NCI-H69 (cell line): ENCODE measurements at regions not wholly inside any gene's neighbourhood (a gene's known extent, or its start where the extent isn't known, plus 50 kb on each side); places are given as distances from the start of the nearest gene placed in this dataset.
"Not testable (repeated sequence)": the region's sequence is repeated elsewhere in the genome, so short reads cannot be mapped to it uniquely, and the experiment has no call there.

ENCODE experiments used
- DNase-seq: peaks from one replicate; lab custom pipeline; 2025; lab: John Stamatoyannopoulos, UW

- DNase-seq: no peak
These were observed 361.3 kb downstream of the FOXL1 start for GRCh38 chr16:86939609-86940008.

GRCh38 chr16:86941731-86942130 is 363.4 kb downstream of the FOXL1 start:
- DNase-seq: no peak

GRCh38 chr16:86942151-86943051 is 364.1 kb downstream of the FOXL1 start:
- DNase-seq: no peak

GRCh38 chr16:86945166-86945900 is 367.0 kb downstream of the FOXL1 start:
- DNase-seq: no peak

- DNase-seq: no peak
These were observed 368.0 kb downstream of the FOXL1 start for GRCh38 chr16:86946396-86946795.

DNA sequence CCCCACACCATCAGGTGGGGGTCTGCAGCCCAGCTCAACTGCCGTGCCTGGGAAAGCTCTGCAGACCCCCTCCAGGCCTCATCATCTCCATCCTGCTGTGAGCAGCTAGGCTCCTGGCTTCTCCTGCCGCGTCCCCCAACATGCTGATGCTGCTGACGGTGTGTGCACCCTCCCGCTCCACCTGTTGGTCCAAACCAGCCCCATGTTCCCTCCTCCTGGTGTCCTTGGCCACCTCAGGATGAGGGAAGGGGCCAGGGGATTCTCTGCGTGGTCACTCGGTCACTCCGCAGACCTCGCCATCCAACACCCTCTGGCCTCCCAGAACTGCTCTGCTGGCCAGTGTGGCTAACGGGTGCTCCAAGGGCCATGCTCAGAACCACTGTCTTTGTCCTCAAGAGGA is 368.6 kb downstream of the FOXL1 start:
- DNase-seq: no peak

DNA sequence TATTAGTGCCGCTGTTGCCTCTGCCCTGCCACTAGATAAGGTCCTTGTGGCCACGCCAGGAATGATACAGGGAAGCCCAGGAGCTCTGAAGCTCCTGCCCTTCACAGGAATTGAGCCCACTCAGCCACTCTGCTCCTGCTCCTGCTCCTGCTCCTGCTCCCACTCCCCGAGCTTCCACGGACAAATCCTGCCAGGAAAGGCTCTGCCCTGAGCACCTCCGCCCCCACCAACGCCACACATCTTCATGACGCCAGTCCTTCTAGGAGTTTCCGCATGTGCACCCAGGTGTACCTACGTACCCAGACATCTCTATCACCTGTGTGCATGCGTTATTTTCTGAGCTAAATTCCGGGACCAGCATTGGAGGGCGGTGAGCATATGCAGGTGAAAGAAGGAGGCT is 369.1 kb downstream of the C16orf95 start:
- DNase-seq: no peak

- DNase-seq: no peak
These were observed 368.1 kb downstream of the C16orf95 start for GRCh38 chr16:86949116-86949515.

DNA sequence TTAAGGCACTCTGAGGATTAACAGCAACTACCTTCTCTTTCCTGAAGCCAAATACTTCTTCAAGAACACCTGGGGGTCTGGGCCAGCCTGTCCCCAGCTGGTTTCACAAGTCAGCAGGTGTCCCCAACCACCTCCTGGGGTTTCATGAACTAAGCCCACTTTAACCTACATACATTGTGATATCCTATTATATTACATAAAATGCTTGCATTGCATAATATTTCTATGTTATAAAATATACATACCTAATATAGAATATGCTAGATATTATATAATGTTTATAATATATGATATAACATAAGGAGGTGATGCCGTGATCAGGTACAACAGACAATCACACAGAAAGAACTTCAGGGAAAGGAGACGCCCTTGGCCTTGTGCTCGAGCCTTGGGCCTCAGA is 367.6 kb downstream of the C16orf95 start:
- no peak for DNase-seq

DNA sequence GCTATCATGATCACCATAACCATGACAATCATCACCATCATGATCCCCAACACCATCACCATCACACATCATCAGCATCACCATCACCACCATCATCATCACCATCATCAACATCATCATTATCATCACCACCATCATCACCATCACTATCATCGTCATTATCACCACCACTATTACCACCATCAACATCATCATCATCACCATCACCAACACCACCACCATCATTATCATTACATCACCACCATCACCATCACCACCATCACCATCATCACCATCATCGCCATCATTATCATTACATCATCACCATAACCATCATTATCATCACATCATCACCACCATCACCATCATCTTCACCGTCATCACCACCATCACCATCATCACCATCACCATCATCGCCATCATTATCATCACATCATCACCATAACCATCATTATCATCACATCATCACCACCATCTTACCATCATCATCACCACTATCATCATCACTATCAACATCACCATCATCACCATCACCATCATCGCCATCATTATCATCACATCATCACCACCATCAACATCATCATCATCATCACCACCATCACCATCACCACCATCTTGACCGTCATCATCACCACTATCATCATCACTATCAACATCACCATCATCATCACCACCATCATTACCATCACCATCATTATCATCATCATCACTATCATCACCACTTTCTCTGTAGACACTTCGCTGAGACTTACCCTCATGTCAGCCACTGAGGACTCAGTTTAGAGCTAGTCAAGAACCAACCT is 366.0 kb downstream of the C16orf95 start:
- DNase-seq: no peak

DNA sequence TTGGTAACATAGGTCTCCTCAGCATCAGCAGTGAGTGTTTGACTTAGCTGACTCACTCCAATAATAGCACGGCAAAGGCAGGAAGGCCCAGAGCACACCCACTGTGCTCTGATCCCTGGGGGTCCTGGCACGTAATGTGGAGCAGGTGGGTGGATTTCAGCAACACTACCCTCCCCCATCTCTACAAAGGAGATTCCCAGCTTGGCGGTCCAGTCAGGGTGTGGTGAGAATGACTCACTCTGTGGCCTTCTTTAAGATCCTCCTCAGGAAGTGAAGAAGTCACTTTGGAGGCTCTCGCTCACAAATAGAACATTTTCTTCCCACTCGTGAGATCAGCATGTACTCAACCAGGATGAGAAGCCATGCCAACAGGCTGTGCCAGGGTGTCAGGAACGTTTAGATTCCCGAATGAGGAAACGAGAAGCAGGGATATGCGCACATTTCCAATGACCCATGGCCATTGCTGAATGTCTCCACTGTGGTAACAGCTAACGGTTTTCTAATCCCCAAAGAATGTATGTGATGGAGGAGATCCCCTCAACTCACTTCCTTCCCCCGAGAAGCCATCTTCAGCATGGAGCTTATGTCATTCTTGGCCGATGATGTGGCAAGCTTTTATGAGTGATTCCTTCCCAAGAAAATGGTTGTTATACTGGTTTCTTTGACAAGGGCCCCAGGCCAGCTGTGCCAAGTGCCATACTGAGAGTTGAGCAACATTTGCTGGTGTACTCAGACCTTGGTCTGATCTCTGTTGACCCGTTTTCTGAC is 365.2 kb downstream of the C16orf95 start:
- DNase-seq: no peak

DNA sequence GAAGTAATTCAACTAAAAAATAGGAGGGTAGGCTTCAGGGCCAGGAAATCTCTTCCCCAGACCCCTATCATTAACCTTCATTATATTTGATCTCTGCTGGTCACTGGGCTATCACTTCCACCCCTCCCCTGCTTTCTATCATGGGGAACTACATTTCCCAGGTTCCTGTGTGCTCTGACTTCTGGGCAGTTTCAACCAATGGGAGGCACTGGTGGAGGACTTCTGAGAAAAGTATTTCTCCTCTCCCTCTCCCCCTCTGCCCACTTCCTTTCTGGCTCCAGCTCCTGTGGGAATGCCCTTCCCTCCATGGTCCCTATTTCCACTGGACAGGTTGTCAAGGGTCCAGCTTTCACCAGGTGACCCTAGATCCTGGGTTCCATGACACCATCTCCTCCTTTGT is 364.4 kb downstream of the C16orf95 start:
- DNase-seq: no peak

- DNase-seq: no peak
These were observed 363.4 kb downstream of the C16orf95 start for GRCh38 chr16:86953631-86954391.

- no peak for DNase-seq
These were observed 361.9 kb downstream of the C16orf95 start for GRCh38 chr16:86955136-86955855.

DNA sequence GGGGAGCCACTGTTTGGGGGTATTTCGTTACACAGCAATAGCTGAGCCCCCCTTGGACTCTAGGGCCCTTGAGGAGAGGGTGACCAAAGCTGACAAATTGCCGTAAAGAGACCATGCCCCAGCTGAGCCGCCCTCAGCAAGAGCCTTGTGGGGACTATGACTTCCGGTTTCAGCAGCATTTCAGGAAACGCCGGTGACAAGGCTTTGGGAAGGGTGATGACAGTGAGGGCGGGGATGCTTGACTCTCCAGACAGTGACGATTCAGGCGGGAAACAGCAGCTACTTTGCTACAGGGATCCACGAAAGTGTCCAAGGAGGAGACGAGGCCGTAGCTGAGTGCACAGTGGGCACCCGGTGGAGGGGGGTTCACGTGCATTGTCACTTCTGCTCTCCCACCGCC is 360.8 kb downstream of the C16orf95 start:
- DNase-seq: no peak

DNA sequence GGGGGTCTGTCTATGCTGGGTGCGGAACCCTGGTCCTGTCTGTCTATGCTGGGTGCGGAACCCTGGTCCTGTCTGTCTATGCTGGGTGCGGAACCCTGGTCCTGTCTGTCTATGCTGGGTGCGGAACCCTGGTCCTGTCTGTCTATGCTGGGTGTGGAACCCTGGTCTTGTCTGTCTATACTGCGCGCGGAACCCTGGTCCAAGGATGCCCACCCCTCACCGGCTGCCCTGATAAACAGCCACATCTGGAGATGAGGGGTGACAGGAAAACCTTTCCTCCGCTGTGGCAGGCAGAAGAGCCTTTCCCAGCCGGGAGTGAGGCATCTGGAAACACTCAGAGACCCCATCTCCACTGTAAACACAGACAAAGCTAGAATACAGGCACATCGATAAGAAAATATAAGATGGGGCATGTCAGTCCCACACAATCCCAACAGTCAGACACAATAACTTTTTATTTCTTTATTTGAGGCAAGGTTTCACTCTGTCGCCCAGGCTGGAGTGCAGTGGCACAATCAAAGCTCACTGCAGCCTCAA is 359.5 kb downstream of the C16orf95 start:
- DNase-seq: not testable (repeated sequence)

DNA sequence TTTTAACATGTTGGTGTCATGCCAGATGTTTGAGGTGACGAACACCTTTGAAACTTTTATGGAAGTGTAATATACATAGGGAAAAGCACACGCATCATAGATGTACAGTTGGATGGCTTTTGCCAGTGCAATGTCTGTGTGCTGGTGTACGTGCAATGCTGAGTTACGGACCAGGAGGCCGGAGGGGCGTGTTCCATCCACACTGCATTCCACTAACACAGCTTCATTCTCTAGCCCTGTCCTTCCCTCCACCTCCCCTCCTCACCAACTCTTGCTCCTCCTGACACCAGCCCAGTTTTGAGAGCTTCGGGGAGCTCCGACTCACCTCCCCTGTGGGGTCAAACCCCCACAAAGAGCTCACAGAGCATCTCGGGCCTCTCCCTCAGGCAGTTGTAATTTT is 358.8 kb downstream of the C16orf95 start:
- no peak for DNase-seq

DNA sequence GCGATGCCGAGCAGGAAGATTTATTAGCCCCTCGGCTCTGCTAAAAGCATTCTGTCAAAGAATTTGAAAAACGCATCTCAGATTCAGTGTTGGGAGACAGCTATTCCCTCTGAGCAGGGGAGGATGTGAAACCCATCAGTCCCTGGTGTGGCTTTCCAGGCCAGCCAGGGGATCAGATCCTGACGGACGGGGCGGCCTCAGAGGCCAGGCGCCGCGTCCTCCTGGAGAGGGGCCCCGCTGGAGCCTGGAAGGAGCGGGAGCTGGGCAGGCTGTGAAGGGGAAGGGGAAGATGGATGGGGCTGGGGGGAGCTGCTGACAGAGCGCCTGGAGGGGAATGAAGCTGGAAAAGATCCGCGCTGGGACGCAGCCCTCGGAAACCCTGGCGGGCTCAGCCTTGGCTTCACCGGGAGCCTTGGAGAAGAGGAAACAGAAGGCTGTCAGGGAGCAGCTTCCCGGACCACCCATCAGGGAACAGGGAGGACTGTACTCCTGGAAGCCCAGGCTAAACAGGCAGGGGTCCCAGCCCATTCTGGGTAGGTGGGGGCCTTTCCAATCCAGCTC is 358.0 kb downstream of the C16orf95 start:
- DNase-seq: no peak

DNA sequence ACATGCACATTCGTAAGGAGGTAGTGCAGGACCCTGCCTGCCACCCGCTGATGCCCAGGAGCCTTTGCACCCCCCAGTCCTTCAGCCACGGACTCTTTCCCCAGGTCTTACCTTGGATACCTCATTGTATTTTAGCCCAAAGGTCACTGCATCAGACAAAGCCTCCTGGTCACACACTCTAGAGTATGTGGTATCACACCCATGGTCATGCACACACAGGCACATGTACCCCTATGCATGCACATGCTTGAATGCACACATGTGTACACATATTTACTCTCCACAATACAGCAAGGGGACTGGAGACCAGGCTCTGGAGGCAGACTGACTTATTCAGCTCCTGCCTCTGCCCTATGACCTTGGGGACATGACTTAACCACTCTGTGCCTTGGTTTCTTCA is 357.5 kb downstream of the C16orf95 start:
- no peak for DNase-seq

DNA sequence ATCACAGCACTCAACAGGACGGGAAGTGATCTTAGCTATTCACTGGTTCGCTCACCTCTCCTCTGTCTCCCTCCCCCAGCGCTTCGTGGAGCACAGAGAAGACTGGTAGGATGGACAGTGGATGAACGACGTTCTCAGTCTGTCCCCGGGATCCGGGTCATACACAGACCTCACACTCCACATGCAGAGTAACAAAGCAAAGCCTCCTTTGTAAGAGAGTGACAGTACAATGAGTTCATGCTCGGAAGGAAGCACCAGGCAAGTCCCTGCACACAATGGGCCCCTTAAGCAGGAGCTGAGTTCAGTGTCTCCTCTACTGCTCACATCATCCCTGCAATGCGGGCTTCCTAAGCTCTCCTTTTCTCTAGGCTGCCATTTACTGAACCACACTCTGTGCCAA is 356.9 kb downstream of the C16orf95 start:
- DNase-seq: no peak
